ENCODE measurements at regions not wholly inside any gene's neighbourhood (a gene's known extent, or its start where the extent isn't known, plus 50 kb on each side); places are given as distances from the start of the nearest gene placed in this dataset.

DNA sequence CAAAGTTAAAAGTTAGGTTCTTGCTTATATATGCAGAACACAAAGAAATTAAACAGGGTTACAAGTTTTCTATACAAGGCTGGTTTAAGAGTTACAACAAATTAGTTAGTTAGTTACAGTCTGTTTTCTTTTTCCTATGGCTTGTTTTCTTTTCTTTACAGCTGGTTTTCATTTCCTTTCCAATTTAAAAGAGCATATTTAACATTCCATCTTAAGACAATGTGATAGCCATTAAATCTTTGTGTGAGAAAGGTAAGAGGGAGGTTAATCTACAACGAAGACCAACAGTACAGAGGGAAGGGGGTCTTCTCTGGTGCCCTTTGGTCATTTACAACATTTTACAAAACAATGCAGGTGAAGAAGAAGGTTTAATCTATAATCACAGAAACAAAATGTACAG is 290.6 kb downstream of the ZNF674 start (continued):
- no peak for TF ChIP-seq TFAP4 (CRISPR knock-in tag; IDR thresholded peaks at IDR 0.05; ENCODE audit: borderline replicate concordance)

DNA sequence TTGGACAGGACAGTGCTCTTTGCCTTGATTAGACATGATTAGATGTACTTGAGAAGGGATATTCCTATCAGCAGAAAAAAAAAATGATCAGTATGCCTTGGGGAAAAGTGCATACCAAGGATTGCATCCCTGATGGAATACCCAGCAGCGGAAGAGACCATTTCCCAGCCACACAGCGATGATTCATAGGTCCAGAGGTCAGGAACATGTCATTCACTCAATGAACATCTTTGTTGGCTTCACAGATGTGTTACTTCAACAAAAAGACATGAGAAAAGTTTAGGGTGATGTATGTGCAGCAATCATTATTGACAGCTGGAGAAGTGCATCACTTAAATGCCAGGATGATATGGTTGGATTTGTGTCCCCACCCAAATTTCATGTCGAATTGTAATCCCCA is 293.5 kb downstream of the ZNF674 start:
- in situ Hi-C loops (cut with MboI) (no loop called here), intact Hi-C loops (cut with micrococcal nuclease) (no loop called here)
- no peaks in the 10 kb centered on the region for H3K4me1 ChIP-seq (replicated peaks in 1 of 2; ENCODE audit: control insufficient read depth in 2 of 2, insufficient read depth in 2 of 2, low read length in 2 of 2)
- BruUV-seq (replicated peaks), result no TSS peak
- ChIA-PET POLR2A (interaction anchor here (1.0 to 1.1 kb wide), 2 partner anchors 9 to 14 kb away, joined by 3 read pairs; no protein-coding TSS in a partner anchor), CTCF (ENCODE audit: low intra/inter-chr PET ratio) (no interaction called here)
- FAIRE-seq (no peak), ATAC-seq (no peak), DNase-seq (ENCODE audit: extremely low read depth in 1 of 4, low spot score in 3 of 4) (no peak)
- H3K4me2 ChIP-seq (ENCODE audit: insufficient read depth, low read length), result no peak overlapping the region
- no peak overlapping the region for H3K4me3 ChIP-seq
- H3K27ac ChIP-seq (ENCODE audit: extremely low read depth, low read depth, low read length), result no peak overlapping the region
- H4K20me1 ChIP-seq (replicated peaks; ENCODE audit: control insufficient read depth, insufficient read depth, low read length), result no peaks in the 10 kb centered on the region
- no peaks in the 10 kb centered on the region for H3K9me3 ChIP-seq (replicated peaks; ENCODE audit: control insufficient read depth, insufficient read depth, low read depth, low read length)
- H3K9ac ChIP-seq (ENCODE audit: insufficient read depth in 1 of 2, low read depth in 2 of 2, low read length in 2 of 2), result no peak overlapping the region
- WGBS (ENCODE audit: insufficient coverage, low coverage, missing lambda C conversion rate), result 0% methylated on average over 3 of the region's 3 CpGs
- TF ChIP-seq CSDE1 (IDR thresholded peaks at IDR 0.05) (no peak), SOX6 (IDR thresholded peaks at IDR 0.05) (no peak), NFE2 (IDR thresholded peaks at IDR 0.05; ENCODE audit: low read depth) (no peak)
- TF ChIP-seq, protein P1, sequence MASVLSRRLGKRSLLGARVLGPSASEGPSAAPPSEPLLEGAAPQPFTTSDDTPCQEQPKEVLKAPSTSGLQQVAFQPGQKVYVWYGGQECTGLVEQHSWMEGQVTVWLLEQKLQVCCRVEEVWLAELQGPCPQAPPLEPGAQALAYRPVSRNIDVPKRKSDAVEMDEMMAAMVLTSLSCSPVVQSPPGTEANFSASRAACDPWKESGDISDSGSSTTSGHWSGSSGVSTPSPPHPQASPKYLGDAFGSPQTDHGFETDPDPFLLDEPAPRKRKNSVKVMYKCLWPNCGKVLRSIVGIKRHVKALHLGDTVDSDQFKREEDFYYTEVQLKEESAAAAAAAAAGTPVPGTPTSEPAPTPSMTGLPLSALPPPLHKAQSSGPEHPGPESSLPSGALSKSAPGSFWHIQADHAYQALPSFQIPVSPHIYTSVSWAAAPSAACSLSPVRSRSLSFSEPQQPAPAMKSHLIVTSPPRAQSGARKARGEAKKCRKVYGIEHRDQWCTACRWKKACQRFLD (CRISPR knock-in tag; IDR thresholded peaks at IDR 0.05), result no peak
- TF ChIP-seq, protein P2, sequence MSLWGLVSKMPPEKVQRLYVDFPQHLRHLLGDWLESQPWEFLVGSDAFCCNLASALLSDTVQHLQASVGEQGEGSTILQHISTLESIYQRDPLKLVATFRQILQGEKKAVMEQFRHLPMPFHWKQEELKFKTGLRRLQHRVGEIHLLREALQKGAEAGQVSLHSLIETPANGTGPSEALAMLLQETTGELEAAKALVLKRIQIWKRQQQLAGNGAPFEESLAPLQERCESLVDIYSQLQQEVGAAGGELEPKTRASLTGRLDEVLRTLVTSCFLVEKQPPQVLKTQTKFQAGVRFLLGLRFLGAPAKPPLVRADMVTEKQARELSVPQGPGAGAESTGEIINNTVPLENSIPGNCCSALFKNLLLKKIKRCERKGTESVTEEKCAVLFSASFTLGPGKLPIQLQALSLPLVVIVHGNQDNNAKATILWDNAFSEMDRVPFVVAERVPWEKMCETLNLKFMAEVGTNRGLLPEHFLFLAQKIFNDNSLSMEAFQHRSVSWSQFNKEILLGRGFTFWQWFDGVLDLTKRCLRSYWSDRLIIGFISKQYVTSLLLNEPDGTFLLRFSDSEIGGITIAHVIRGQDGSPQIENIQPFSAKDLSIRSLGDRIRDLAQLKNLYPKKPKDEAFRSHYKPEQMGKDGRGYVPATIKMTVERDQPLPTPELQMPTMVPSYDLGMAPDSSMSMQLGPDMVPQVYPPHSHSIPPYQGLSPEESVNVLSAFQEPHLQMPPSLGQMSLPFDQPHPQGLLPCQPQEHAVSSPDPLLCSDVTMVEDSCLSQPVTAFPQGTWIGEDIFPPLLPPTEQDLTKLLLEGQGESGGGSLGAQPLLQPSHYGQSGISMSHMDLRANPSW (CRISPR knock-in tag; IDR thresholded peaks at IDR 0.05), result no peak
- H2AFZ ChIP-seq (ENCODE audit: low read depth, low read length), result no peak overlapping the region
- no peaks in the 10 kb centered on the region for H3K27me3 ChIP-seq (ENCODE audit: control insufficient read depth in 2 of 2, insufficient read depth in 2 of 2, low read length in 2 of 2)
- H3K36me3 ChIP-seq (ENCODE audit: control insufficient read depth, insufficient read depth, low read length), result no peaks in the 10 kb centered on the region
- no peaks in the 10 kb centered on the region for H3K79me2 ChIP-seq (ENCODE audit: control insufficient read depth, insufficient read depth, low read length)
- no peaks in the 10 kb centered on the region for H3K9me1 ChIP-seq (ENCODE audit: control insufficient read depth, insufficient read depth, low read length)
